ENCODE measurements at regions not wholly inside any gene's neighbourhood (a gene's known extent, or its start where the extent isn't known, plus 50 kb on each side); places are given as distances from the start of the nearest gene placed in this dataset.

- Histone ChIP-seq H2AFZ (ENCODE audit: low read depth, low read length) (no peak overlapping the region), H3K9ac (ENCODE audit: low read depth, low read length) (no peak overlapping the region), H3K36me3 (ENCODE audit: insufficient read depth, low read length) (no peaks in the 10 kb centered on the region), H4K20me1 (ENCODE audit: insufficient read depth, low read length) (no peaks in the 10 kb centered on the region; the same call in 1 of the 2 replicates), H3K27ac (ENCODE audit: low read length) (no peak overlapping the region), H3K9me3 (ENCODE audit: insufficient read depth, low read length, severe bottlenecking) (no peaks in the 10 kb centered on the region), H3K4me1 (ENCODE audit: insufficient read depth, low read length) (no peaks in the 10 kb centered on the region), H3K79me2 (ENCODE audit: insufficient read depth, low read length) (no peaks in the 10 kb centered on the region), H3K4me2 (ENCODE audit: insufficient read depth, low read length) (no peak overlapping the region), H3K27me3 (ENCODE audit: insufficient read depth, low read length, poor library complexity) (peaks cover 17% of the 10 kb centered on the region), H3K4me3 (ENCODE audit: low read depth in 1 of 2, low read length in 2 of 2) (no peak overlapping the region)
- TF ChIP-seq CTCF (IDR thresholded peaks at IDR 0.05; ENCODE audit: borderline replicate concordance, extremely low read depth, low read length, poor library complexity, severe bottlenecking) (no peak), EZH2 (IDR thresholded peaks at IDR 0.05; ENCODE audit: borderline replicate concordance, low read depth, low read length, severe bottlenecking) (no peak)
- DNase-seq: no peak
- ATAC-seq (ENCODE audit: insufficient read depth, low read depth): no peak
Measured at GRCh38 chr11:45392591-45393091, 106.5 kb upstream of the SYT13 start.

GRCh38 chr11:45392154-45392553 lies 106.0 kb upstream of the SYT13 start:
- ATAC-seq (ENCODE audit: insufficient read depth, low read depth): no peak
- Histone ChIP-seq H2AFZ (ENCODE audit: low read depth, low read length) (no peak overlapping the region), H4K20me1 (ENCODE audit: insufficient read depth, low read length) (no peaks in the 10 kb centered on the region; the same call in 1 of the 2 replicates), H3K9me3 (ENCODE audit: insufficient read depth, low read length, severe bottlenecking) (no peaks in the 10 kb centered on the region), H3K4me1 (ENCODE audit: insufficient read depth, low read length) (no peaks in the 10 kb centered on the region), H3K4me3 (ENCODE audit: low read depth in 1 of 2, low read length in 2 of 2) (no peak overlapping the region), H3K4me2 (ENCODE audit: insufficient read depth, low read length) (no peak overlapping the region), H3K27me3 (ENCODE audit: insufficient read depth, low read length, poor library complexity) (peaks cover 17% of the 10 kb centered on the region), H3K27ac (ENCODE audit: low read length) (no peak overlapping the region), H3K9ac (ENCODE audit: low read depth, low read length) (no peak overlapping the region), H3K36me3 (ENCODE audit: insufficient read depth, low read length) (no peaks in the 10 kb centered on the region), H3K79me2 (ENCODE audit: insufficient read depth, low read length) (no peaks in the 10 kb centered on the region)
- DNase-seq: no peak
- no peak for TF ChIP-seq EZH2 (IDR thresholded peaks at IDR 0.05; ENCODE audit: borderline replicate concordance, low read depth, low read length, severe bottlenecking)
- no peak for TF ChIP-seq CTCF (IDR thresholded peaks at IDR 0.05; ENCODE audit: borderline replicate concordance, extremely low read depth, low read length, poor library complexity, severe bottlenecking)

- Histone ChIP-seq H3K36me3 (ENCODE audit: insufficient read depth, low read length) (no peaks in the 10 kb centered on the region), H3K9ac (ENCODE audit: low read depth, low read length) (no peak overlapping the region), H3K4me3 (ENCODE audit: low read depth in 1 of 2, low read length in 2 of 2) (no peak overlapping the region), H4K20me1 (ENCODE audit: insufficient read depth, low read length) (no peaks in the 10 kb centered on the region; the same call in 1 of the 2 replicates), H3K27ac (ENCODE audit: low read length) (no peak overlapping the region), H3K27me3 (ENCODE audit: insufficient read depth, low read length, poor library complexity) (peaks cover 17% of the 10 kb centered on the region), H3K79me2 (ENCODE audit: insufficient read depth, low read length) (no peaks in the 10 kb centered on the region), H3K4me1 (ENCODE audit: insufficient read depth, low read length) (no peaks in the 10 kb centered on the region), H3K9me3 (ENCODE audit: insufficient read depth, low read length, severe bottlenecking) (no peaks in the 10 kb centered on the region), H2AFZ (ENCODE audit: low read depth, low read length) (no peak overlapping the region), H3K4me2 (ENCODE audit: insufficient read depth, low read length) (no peak overlapping the region)
- TF ChIP-seq EZH2 (IDR thresholded peaks at IDR 0.05; ENCODE audit: borderline replicate concordance, low read depth, low read length, severe bottlenecking) (no peak), CTCF (IDR thresholded peaks at IDR 0.05; ENCODE audit: borderline replicate concordance, extremely low read depth, low read length, poor library complexity, severe bottlenecking) (no peak)
- no peak for ATAC-seq (ENCODE audit: insufficient read depth, low read depth)
- no peak for DNase-seq
Measured at GRCh38 chr11:45391168-45391850, 105.2 kb upstream of the SYT13 start.

All from DND-41 (cell line).